ENCODE measurements at regions not wholly inside any gene's neighbourhood (a gene's known extent, or its start where the extent isn't known, plus 50 kb on each side); places are given as distances from the start of the nearest gene placed in this dataset.
"Not testable (repeated sequence)": the region's sequence is repeated elsewhere in the genome, so short reads cannot be mapped to it uniquely, and the experiment has no call there.

- not testable (repeated sequence) for H3K4me1 ChIP-seq (ENCODE audit: control insufficient read depth, low read depth, low read length); H3K27me3 ChIP-seq (ENCODE audit: control insufficient read depth, insufficient read depth, low read length); H3K9me3 ChIP-seq (ENCODE audit: control insufficient read depth, low read depth, low read length); H3K27ac ChIP-seq (ENCODE audit: low read length); H3K36me3 ChIP-seq (ENCODE audit: control insufficient read depth, low read depth, low read length); H3K4me3 ChIP-seq (ENCODE audit: low read length); H3K9ac ChIP-seq (ENCODE audit: low read length)
Observed at GRCh38 chr7:52573141-52573540, 462.3 kb upstream of the POM121L12 start.

GRCh38 chr7:52571026-52571425, 464.4 kb upstream of the POM121L12 start:
- H3K9ac ChIP-seq (ENCODE audit: low read length) = no peak overlapping the region
- H3K27ac ChIP-seq (ENCODE audit: low read length) = no peak overlapping the region
- H3K9me3 ChIP-seq (ENCODE audit: control insufficient read depth, low read depth, low read length) = no peaks in the 10 kb centered on the region
- no peaks in the 10 kb centered on the region for H3K4me1 ChIP-seq (ENCODE audit: control insufficient read depth, low read depth, low read length)
- no peaks in the 10 kb centered on the region for H3K27me3 ChIP-seq (ENCODE audit: control insufficient read depth, insufficient read depth, low read length)
- no peak overlapping the region for H3K4me3 ChIP-seq (ENCODE audit: low read length)
- H3K36me3 ChIP-seq (ENCODE audit: control insufficient read depth, low read depth, low read length) = no peaks in the 10 kb centered on the region

GRCh38 chr7:52569151-52569550, 466.3 kb upstream of the POM121L12 start:
- H3K4me1 ChIP-seq (ENCODE audit: control insufficient read depth, low read depth, low read length) = no peaks in the 10 kb centered on the region
- H3K9ac ChIP-seq (ENCODE audit: low read length) = no peak overlapping the region
- no peak overlapping the region for H3K27ac ChIP-seq (ENCODE audit: low read length)
- H3K4me3 ChIP-seq (ENCODE audit: low read length) = no peak overlapping the region
- H3K27me3 ChIP-seq (ENCODE audit: control insufficient read depth, insufficient read depth, low read length) = no peaks in the 10 kb centered on the region
- H3K9me3 ChIP-seq (ENCODE audit: control insufficient read depth, low read depth, low read length) = no peaks in the 10 kb centered on the region
- H3K36me3 ChIP-seq (ENCODE audit: control insufficient read depth, low read depth, low read length) = no peaks in the 10 kb centered on the region

GRCh38 chr7:52565974-52566373, 469.5 kb upstream of the POM121L12 start:
- H3K9ac ChIP-seq (ENCODE audit: low read length) = no peak overlapping the region
- no peaks in the 10 kb centered on the region for H3K9me3 ChIP-seq (ENCODE audit: control insufficient read depth, low read depth, low read length)
- H3K36me3 ChIP-seq (ENCODE audit: control insufficient read depth, low read depth, low read length) = no peaks in the 10 kb centered on the region
- H3K27ac ChIP-seq (ENCODE audit: low read length) = no peak overlapping the region
- H3K27me3 ChIP-seq (ENCODE audit: control insufficient read depth, insufficient read depth, low read length) = no peaks in the 10 kb centered on the region
- no peak overlapping the region for H3K4me3 ChIP-seq (ENCODE audit: low read length)
- no peaks in the 10 kb centered on the region for H3K4me1 ChIP-seq (ENCODE audit: control insufficient read depth, low read depth, low read length)

- Histone ChIP-seq H3K27me3 (ENCODE audit: control insufficient read depth, insufficient read depth, low read length) (no peaks in the 10 kb centered on the region), H3K36me3 (ENCODE audit: control insufficient read depth, low read depth, low read length) (no peaks in the 10 kb centered on the region), H3K9me3 (ENCODE audit: control insufficient read depth, low read depth, low read length) (no peaks in the 10 kb centered on the region), H3K9ac (ENCODE audit: low read length) (no peak overlapping the region), H3K4me3 (ENCODE audit: low read length) (no peak overlapping the region), H3K4me1 (ENCODE audit: control insufficient read depth, low read depth, low read length) (no peaks in the 10 kb centered on the region), H3K27ac (ENCODE audit: low read length) (no peak overlapping the region)
Observed at GRCh38 chr7:52555805-52556204, 479.6 kb upstream of the POM121L12 start.

- Histone ChIP-seq H3K9me3 (ENCODE audit: control insufficient read depth, low read depth, low read length) (no peaks in the 10 kb centered on the region), H3K4me1 (ENCODE audit: control insufficient read depth, low read depth, low read length) (peaks cover 4% of the 10 kb centered on the region), H3K27ac (ENCODE audit: low read length) (no peak overlapping the region), H3K9ac (ENCODE audit: low read length) (no peak overlapping the region), H3K4me3 (ENCODE audit: low read length) (no peak overlapping the region), H3K36me3 (ENCODE audit: control insufficient read depth, low read depth, low read length) (no peaks in the 10 kb centered on the region), H3K27me3 (ENCODE audit: control insufficient read depth, insufficient read depth, low read length) (no peaks in the 10 kb centered on the region)
Observed at GRCh38 chr7:52547308-52547910, 488.0 kb upstream of the POM121L12 start.

- not testable (repeated sequence) for H3K4me1 ChIP-seq (ENCODE audit: control insufficient read depth, low read depth, low read length); H3K27me3 ChIP-seq (ENCODE audit: control insufficient read depth, insufficient read depth, low read length); H3K4me3 ChIP-seq (ENCODE audit: low read length); H3K9me3 ChIP-seq (ENCODE audit: control insufficient read depth, low read depth, low read length); H3K9ac ChIP-seq (ENCODE audit: low read length); H3K36me3 ChIP-seq (ENCODE audit: control insufficient read depth, low read depth, low read length)
- peak overlapping the region; percentile 6 for H3K27ac ChIP-seq (ENCODE audit: low read length)
Observed at GRCh38 chr7:52541198-52541765, 494.2 kb upstream of the POM121L12 start.

GRCh38 chr7:52540041-52540440, 495.4 kb upstream of the POM121L12 start:
- Histone ChIP-seq H3K9me3 (ENCODE audit: control insufficient read depth, low read depth, low read length) (peaks cover 8% of the 10 kb centered on the region), H3K36me3 (ENCODE audit: control insufficient read depth, low read depth, low read length) (no peaks in the 10 kb centered on the region)

GRCh38 chr7:52539414-52539813, 496.0 kb upstream of the POM121L12 start:
- Histone ChIP-seq H3K4me3 (ENCODE audit: low read length) (no peak overlapping the region), H3K27me3 (ENCODE audit: control insufficient read depth, insufficient read depth, low read length) (no peaks in the 10 kb centered on the region), H3K9me3 (ENCODE audit: control insufficient read depth, low read depth, low read length) (peaks cover 8% of the 10 kb centered on the region), H3K4me1 (ENCODE audit: control insufficient read depth, low read depth, low read length) (peaks cover 6% of the 10 kb centered on the region), H3K36me3 (ENCODE audit: control insufficient read depth, low read depth, low read length) (no peaks in the 10 kb centered on the region), H3K27ac (ENCODE audit: low read length) (no peak overlapping the region), H3K9ac (ENCODE audit: low read length) (no peak overlapping the region)

More at GRCh38 chr7:52540041-52540440, 495.4 kb upstream of the POM121L12 start:
- Histone ChIP-seq H3K27ac (ENCODE audit: low read length) (no peak overlapping the region), H3K4me3 (ENCODE audit: low read length) (no peak overlapping the region), H3K9ac (ENCODE audit: low read length) (no peak overlapping the region), H3K27me3 (ENCODE audit: control insufficient read depth, insufficient read depth, low read length) (no peaks in the 10 kb centered on the region), H3K4me1 (ENCODE audit: control insufficient read depth, low read depth, low read length) (peaks cover 6% of the 10 kb centered on the region)

- H3K4me1 ChIP-seq (ENCODE audit: control insufficient read depth, low read depth, low read length) = peaks cover 6% of the 10 kb centered on the region
- no peak overlapping the region for H3K27ac ChIP-seq (ENCODE audit: low read length)
- no peaks in the 10 kb centered on the region for H3K36me3 ChIP-seq (ENCODE audit: control insufficient read depth, low read depth, low read length)
- peaks cover 6% of the 10 kb centered on the region for H3K9me3 ChIP-seq (ENCODE audit: control insufficient read depth, low read depth, low read length)
- H3K4me3 ChIP-seq (ENCODE audit: low read length) = no peak overlapping the region
- H3K27me3 ChIP-seq (ENCODE audit: control insufficient read depth, insufficient read depth, low read length) = no peaks in the 10 kb centered on the region
- no peak overlapping the region for H3K9ac ChIP-seq (ENCODE audit: low read length)
Observed at GRCh38 chr7:52537051-52537450, 498.4 kb upstream of the POM121L12 start.

GRCh38 chr7:52525772-52526341, 509.6 kb upstream of the POM121L12 start:
- no peaks in the 10 kb centered on the region for H3K27me3 ChIP-seq (ENCODE audit: control insufficient read depth, insufficient read depth, low read length)
- H3K4me3 ChIP-seq (ENCODE audit: low read length) = no peak overlapping the region
- no peak overlapping the region for H3K9ac ChIP-seq (ENCODE audit: low read length)
- no peaks in the 10 kb centered on the region for H3K4me1 ChIP-seq (ENCODE audit: control insufficient read depth, low read depth, low read length)
- no peaks in the 10 kb centered on the region for H3K36me3 ChIP-seq (ENCODE audit: control insufficient read depth, low read depth, low read length)
- no peaks in the 10 kb centered on the region for H3K9me3 ChIP-seq (ENCODE audit: control insufficient read depth, low read depth, low read length)
- H3K27ac ChIP-seq (ENCODE audit: low read length) = no peak overlapping the region

- no peaks in the 10 kb centered on the region for H3K27me3 ChIP-seq (ENCODE audit: control insufficient read depth, insufficient read depth, low read length)
- no peak overlapping the region for H3K27ac ChIP-seq (ENCODE audit: low read length)
- H3K9me3 ChIP-seq (ENCODE audit: control insufficient read depth, low read depth, low read length) = no peaks in the 10 kb centered on the region
- H3K4me3 ChIP-seq (ENCODE audit: low read length) = no peak overlapping the region
- H3K9ac ChIP-seq (ENCODE audit: low read length) = no peak overlapping the region
- H3K36me3 ChIP-seq (ENCODE audit: control insufficient read depth, low read depth, low read length) = no peaks in the 10 kb centered on the region
- H3K4me1 ChIP-seq (ENCODE audit: control insufficient read depth, low read depth, low read length) = no peaks in the 10 kb centered on the region
Observed at GRCh38 chr7:52518869-52519268, 516.6 kb upstream of the POM121L12 start.

Measured in iPS-18a (cell line).